ENCODE measurements at regions not wholly inside any gene's neighbourhood (a gene's known extent, or its start where the extent isn't known, plus 50 kb on each side); places are given as distances from the start of the nearest gene placed in this dataset.

DNA sequence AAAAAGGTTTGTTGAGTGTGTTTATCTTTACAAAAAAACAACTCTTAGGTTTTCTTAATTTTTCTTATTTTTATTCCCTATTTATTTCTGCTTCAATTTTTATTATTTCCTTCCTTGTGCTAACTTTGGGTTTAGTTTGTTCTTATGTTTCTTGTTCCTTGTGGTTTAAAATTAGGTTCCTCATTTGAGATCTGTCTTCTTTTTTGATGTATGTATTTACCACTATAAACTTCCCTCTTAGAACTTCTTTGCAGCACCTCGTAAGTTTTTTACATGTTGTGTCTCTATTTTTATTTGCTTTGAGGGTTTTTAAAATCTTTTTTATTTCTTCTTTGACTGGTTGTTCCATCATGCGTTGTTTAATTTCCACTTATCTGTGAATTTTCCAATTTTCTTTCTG lies 1217.1 kb upstream of the CELF2 start:
- in situ Hi-C loops (cut with MboI; ENCODE audit: low sequenced_read_pairs, unreplicated experiment) = no loop called here
- no peak for DNase-seq (ENCODE audit: low spot score)
- TF ChIP-seq, protein P1, sequence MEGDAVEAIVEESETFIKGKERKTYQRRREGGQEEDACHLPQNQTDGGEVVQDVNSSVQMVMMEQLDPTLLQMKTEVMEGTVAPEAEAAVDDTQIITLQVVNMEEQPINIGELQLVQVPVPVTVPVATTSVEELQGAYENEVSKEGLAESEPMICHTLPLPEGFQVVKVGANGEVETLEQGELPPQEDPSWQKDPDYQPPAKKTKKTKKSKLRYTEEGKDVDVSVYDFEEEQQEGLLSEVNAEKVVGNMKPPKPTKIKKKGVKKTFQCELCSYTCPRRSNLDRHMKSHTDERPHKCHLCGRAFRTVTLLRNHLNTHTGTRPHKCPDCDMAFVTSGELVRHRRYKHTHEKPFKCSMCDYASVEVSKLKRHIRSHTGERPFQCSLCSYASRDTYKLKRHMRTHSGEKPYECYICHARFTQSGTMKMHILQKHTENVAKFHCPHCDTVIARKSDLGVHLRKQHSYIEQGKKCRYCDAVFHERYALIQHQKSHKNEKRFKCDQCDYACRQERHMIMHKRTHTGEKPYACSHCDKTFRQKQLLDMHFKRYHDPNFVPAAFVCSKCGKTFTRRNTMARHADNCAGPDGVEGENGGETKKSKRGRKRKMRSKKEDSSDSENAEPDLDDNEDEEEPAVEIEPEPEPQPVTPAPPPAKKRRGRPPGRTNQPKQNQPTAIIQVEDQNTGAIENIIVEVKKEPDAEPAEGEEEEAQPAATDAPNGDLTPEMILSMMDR (IDR thresholded peaks at IDR 0.05; ENCODE audit: borderline replicate concordance, control extremely low read depth, extremely low read depth, insufficient read depth, missing control alignments) = no peak

DNA sequence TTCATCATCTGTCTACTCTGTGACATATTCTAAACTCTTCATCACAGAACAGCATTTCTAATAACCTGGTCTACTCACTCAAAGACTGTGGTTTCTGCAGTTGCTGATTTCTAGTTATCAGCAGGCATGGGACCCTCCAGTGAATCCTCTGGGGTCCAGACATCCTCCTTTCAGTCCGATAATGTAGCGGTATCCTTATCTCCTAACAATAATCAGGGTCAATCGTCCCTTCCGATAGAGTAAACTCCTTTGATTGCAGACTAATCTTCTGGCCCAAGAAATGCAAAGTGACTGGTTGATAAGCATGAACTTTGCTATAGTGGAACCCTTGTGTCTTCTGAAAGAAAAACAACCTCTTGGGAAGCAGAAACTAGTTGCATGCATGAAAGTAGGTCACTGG lies 1209.8 kb upstream of the CELF2 start:
- DNase-seq (ENCODE audit: low spot score) = no peak
- TF ChIP-seq, protein P1 (IDR thresholded peaks at IDR 0.05; ENCODE audit: borderline replicate concordance, control extremely low read depth, extremely low read depth, insufficient read depth, missing control alignments) = no peak
- in situ Hi-C loops (cut with MboI; ENCODE audit: low sequenced_read_pairs, unreplicated experiment) = no loop called here

DNA sequence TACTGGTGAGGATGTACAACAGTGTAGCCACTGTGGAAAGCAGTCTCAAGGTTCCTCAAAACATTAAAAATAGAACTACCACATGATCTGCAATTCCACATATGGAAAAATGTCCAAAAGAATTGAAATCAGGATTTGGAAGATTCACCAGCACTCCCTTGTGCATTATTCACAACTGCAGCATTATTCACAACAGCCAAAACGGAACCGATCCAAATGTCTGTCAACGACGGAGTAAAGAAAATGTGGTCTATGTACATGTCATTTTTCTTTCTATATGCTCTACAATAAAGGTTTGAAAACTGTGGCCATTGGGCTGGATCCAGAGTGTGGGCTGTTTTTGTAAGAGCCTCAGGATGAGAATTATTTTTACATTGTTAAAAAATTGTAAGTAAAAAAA lies 1206.1 kb upstream of the CELF2 start:
- TF ChIP-seq, protein P1 (IDR thresholded peaks at IDR 0.05; ENCODE audit: borderline replicate concordance, control extremely low read depth, extremely low read depth, insufficient read depth, missing control alignments) = no peak
- no peak for DNase-seq (ENCODE audit: low spot score)
- in situ Hi-C loops (cut with MboI; ENCODE audit: low sequenced_read_pairs, unreplicated experiment) = no loop called here

DNA sequence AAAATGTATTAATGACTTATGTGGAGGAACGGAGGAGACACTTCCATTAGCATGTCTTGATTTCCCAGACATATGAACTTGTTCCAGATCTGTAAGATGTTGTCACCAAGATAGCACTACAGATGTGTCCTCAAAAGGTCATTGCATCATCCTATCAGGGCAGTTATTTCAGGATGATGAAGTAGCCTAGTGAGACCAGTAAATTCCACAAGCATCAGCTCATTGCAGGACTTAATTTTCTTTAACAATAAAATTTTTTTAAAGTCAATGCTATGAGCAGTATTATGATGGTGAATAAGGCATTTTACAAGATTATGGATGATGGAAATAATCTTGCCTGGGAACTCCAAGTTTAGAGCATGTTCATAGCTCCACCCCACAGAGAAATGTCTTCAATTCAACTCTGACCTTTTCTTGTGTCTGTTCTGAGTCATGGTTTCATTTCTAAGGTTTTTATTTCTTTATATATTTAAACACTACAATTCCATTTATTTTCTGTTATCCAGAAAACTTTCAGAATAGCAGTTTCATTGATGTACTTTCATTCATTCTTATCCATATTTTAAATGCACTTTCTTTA lies 1203.3 kb upstream of the CELF2 start:
- DNase-seq (ENCODE audit: low spot score) = no peak
- TF ChIP-seq, protein P1 (IDR thresholded peaks at IDR 0.05; ENCODE audit: borderline replicate concordance, control extremely low read depth, extremely low read depth, insufficient read depth, missing control alignments) = no peak
- in situ Hi-C loops (cut with MboI; ENCODE audit: low sequenced_read_pairs, unreplicated experiment) = no loop called here

DNA sequence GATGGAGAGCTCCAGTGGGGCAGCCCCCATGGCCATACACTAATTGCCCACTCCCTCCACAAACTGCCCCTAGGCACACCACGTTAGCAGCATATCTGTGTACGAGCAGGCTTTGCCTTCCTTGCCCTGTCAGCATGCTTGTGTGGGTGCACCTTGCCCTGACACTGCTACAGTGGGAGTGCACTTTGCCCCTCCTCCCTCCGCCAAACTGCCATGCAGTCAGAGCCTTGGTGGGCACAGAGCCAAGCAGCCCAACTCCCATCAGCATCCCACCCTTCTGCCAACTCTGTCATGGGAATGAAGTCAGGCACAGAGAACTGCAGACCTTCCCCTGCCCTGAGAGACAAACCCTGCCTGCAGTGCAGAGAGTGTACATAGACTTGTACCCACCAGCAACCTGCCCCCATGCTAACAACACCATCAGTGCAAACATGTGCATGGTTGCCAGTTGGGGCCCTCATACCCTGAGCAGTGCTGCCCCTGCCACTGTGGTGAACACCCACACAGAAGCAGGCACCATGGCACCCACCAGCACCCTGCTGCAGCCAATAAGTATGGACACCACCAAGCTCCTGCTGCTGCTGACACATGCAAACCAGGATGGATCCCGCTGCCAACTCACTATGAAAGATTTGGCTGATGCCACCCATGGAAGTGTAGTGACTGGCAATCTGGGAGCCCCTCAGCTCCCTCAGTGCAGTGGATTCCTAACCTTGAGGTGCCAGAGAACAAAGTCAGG lies 1197.7 kb upstream of the CELF2 start:
- DNase-seq (ENCODE audit: low spot score) = no peak
- TF ChIP-seq, protein P1 (IDR thresholded peaks at IDR 0.05; ENCODE audit: borderline replicate concordance, control extremely low read depth, extremely low read depth, insufficient read depth, missing control alignments) = no peak
- in situ Hi-C loops (cut with MboI; ENCODE audit: low sequenced_read_pairs, unreplicated experiment) = no loop called here

DNA sequence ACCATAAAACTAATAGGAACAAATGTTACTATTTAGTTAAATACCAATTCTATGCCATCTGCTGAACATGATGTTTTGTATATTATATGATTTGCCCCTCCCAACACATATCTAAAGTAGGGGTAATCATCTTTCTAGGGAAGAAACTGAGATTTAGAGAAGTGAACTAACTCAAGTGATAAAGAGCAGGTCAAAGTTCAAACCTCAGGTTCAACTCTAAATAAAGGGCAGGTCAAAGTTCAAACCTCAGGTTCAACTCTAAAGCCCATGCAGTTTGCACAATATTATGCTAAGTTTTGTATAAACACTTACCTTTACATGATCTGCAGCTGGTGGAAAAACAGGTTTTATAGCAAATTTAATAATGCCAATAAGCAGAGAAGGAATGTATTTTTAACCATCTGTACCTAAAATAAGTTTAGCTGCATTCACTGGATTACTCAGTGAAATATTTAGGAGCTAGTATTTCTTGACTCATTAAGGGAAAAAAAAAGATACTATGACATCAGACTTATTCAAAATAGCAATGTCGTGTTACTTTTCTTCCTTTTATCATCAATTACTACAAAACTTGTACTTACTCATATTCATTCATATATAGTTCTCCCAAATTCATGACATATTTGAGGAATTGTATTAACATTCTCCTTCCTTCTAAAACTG lies 1194.3 kb upstream of the CELF2 start:
- TF ChIP-seq, protein P1 (IDR thresholded peaks at IDR 0.05; ENCODE audit: borderline replicate concordance, control extremely low read depth, extremely low read depth, insufficient read depth, missing control alignments) = no peak
- in situ Hi-C loops (cut with MboI; ENCODE audit: low sequenced_read_pairs, unreplicated experiment) = no loop called here
- DNase-seq (ENCODE audit: low spot score) = no peak
